ENCODE measurements at regions not wholly inside any gene's neighbourhood (a gene's known extent, or its start where the extent isn't known, plus 50 kb on each side); places are given as distances from the start of the nearest gene placed in this dataset.

DNA sequence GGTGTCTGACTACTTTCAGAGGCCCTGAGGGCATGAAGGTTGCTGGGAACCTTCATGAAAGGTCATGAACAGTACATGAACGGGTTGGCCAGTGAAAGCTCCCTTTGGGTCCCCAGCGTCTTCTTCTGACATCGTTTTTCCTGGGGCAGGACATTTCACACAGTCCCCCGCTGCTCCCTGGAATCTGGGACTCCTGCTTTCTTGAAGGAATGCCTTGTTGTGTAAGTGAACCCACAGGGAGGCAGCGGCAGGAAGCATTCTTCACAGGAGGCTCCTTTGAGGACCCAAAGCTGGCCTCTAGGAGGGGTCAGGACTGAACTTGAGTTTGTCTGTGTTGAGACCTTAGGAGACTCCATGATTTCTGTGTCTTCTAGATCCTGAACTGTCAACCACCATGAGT is 144.3 kb downstream of the KCNE4 start:
- no peaks in the 10 kb centered on the region for H4K20me1 ChIP-seq (ENCODE audit: control insufficient read depth, insufficient read depth, insufficient read length)
- no peaks in the 10 kb centered on the region for H3K9me3 ChIP-seq (ENCODE audit: control insufficient read depth, low read depth, low read length)
- no peak overlapping the region for H2BK12ac ChIP-seq (ENCODE audit: insufficient read length, low read depth, low read length)
- TF ChIP-seq, protein P1, sequence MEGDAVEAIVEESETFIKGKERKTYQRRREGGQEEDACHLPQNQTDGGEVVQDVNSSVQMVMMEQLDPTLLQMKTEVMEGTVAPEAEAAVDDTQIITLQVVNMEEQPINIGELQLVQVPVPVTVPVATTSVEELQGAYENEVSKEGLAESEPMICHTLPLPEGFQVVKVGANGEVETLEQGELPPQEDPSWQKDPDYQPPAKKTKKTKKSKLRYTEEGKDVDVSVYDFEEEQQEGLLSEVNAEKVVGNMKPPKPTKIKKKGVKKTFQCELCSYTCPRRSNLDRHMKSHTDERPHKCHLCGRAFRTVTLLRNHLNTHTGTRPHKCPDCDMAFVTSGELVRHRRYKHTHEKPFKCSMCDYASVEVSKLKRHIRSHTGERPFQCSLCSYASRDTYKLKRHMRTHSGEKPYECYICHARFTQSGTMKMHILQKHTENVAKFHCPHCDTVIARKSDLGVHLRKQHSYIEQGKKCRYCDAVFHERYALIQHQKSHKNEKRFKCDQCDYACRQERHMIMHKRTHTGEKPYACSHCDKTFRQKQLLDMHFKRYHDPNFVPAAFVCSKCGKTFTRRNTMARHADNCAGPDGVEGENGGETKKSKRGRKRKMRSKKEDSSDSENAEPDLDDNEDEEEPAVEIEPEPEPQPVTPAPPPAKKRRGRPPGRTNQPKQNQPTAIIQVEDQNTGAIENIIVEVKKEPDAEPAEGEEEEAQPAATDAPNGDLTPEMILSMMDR (conservative IDR thresholded peaks at IDR 0.05): no peak
- no peak overlapping the region for H3T11ph ChIP-seq (ENCODE audit: low read length)
- H3K9ac ChIP-seq (ENCODE audit: extremely low read depth, insufficient read length, low read length): no peak overlapping the region
- no peak overlapping the region for H3K56ac ChIP-seq (ENCODE audit: insufficient read length, low read depth, low read length)
- H3K79me1 ChIP-seq (ENCODE audit: insufficient read depth, low read depth, low read length, poor library complexity, severe bottlenecking): no peaks in the 10 kb centered on the region
- H3K4ac ChIP-seq (ENCODE audit: low read depth, low read length): no peak overlapping the region
- no peaks in the 10 kb centered on the region for H3K79me2 ChIP-seq (ENCODE audit: insufficient read depth, low read length)
- no peak overlapping the region for H4K8ac ChIP-seq (replicated peaks; ENCODE audit: insufficient read length, low read depth, low read length)
- H3K36me3 Mint-ChIP-seq (ENCODE audit: insufficient read depth in 1 of 3, low read depth in 3 of 3): peaks cover 20 to 35% (median 22%) of the 10 kb centered on the region in 3 experiments
- no peak overlapping the region for H2BK20ac ChIP-seq (ENCODE audit: low read depth, low read length, poor library complexity, severe bottlenecking)
- no peak overlapping the region for H3K4me3 Mint-ChIP-seq
- no peak overlapping the region for H4K5ac ChIP-seq (ENCODE audit: insufficient read length, low read depth, low read length)
- no peak overlapping the region for H4K91ac ChIP-seq (ENCODE audit: insufficient read length, low read depth, low read length)
- H3K27me3 ChIP-seq (ENCODE audit: insufficient read depth, low read length): no peaks in the 10 kb centered on the region
- no peak overlapping the region for H2AK5ac ChIP-seq (ENCODE audit: insufficient read length, low read length)
- no peak for DNase-seq
- no peak overlapping the region for H3K18ac ChIP-seq (ENCODE audit: insufficient read length, low read depth, low read length)
- peaks cover 36 to 50% of the 10 kb centered on the region in 2 experiments for H3K9me3 Mint-ChIP-seq
- no CpG with 5 or more reads among the region's 5 CpGs for WGBS (ENCODE audit: extremely low coverage, insufficient read length, low lambda C conversion rate)
- no peaks in the 10 kb centered on the region for H3K4me1 ChIP-seq (ENCODE audit: insufficient read depth, low read length)
- H2AFZ ChIP-seq (ENCODE audit: low read length): no peak overlapping the region
- H3K4me1 Mint-ChIP-seq: peaks cover 3 to 17% of the 10 kb centered on the region in 2 experiments; a peak in 3 of 4 replicates
- H2BK120ac ChIP-seq (ENCODE audit: low read depth, low read length, poor library complexity, severe bottlenecking): no peak overlapping the region
- H2BK15ac ChIP-seq (ENCODE audit: low read depth, low read length): no peak overlapping the region
- peaks cover 7% of the 10 kb centered on the region for H3K27me3 Mint-ChIP-seq (ENCODE audit: low read depth)
- no peaks in the 10 kb centered on the region for H3K23me2 ChIP-seq (ENCODE audit: insufficient read length, low read depth, low read length, poor library complexity, severe bottlenecking)
- no peak overlapping the region for H3K14ac ChIP-seq (ENCODE audit: insufficient read depth, low read length)
- H2BK5ac ChIP-seq (ENCODE audit: insufficient read length, low read length): no peak overlapping the region
- no peak overlapping the region for H3K4me2 ChIP-seq (ENCODE audit: insufficient read depth, insufficient read length, low read length)
- no peak overlapping the region for H3K27ac ChIP-seq (ENCODE audit: insufficient read length, low read depth, low read length)
- H3K27ac Mint-ChIP-seq: no peak overlapping the region
- H3K23ac ChIP-seq (ENCODE audit: insufficient read length, low read depth, low read length): no peak overlapping the region

Measured in H9 (cell line).